Caco-2 (cell line): ENCODE measurements at regions not wholly inside any gene's neighbourhood (a gene's known extent, or its start where the extent isn't known, plus 50 kb on each side); places are given as distances from the start of the nearest gene placed in this dataset.

ENCODE experiments used
- BruUV-seq: library from RNA; stranded (reverse); fragments of 400-500 nt; replicated peaks from 2 replicates; lab custom pipeline; 2021; lab: Mats Ljungman, UMichigan
- CTCF ChIA-PET: fragments of 300-600 bp; sonication (Branson Sonifier 250); formaldehyde crosslinking; loops from one replicate; lab custom pipeline; 2022; ENCODE audit warnings: antibody characterized with exemption; lab: Charles Lee
- POLR2A ChIA-PET: fragments of 300-600 bp; sonication (Branson Sonifier 250); formaldehyde crosslinking; loops from one replicate; lab custom pipeline; 2022; ENCODE audit warnings: antibody characterized with exemption; lab: Charles Lee
- DNase-seq, 2 experiments: peaks; one replicate each; pipeline versions ENCODE4 v3.0.0 to v3.0.0-alpha.2; 2020 to 2022
- H3K27me3 ChIP-seq: replicated peaks from 2 replicates; pipeline ENCODE4 v1.6.0; 2011; ENCODE audit warnings: low read length; ENCODE audit not compliant: control insufficient read depth, insufficient read depth
- H3K36me3 ChIP-seq: 2 replicates; pipeline ENCODE4 v1.5.1; 2011; ENCODE audit warnings: low read length; ENCODE audit not compliant: control insufficient read depth, insufficient read depth
- H3K4me1 ChIP-seq: fragments of 250-450 bp; sonication (Bioruptor Pico); 2 replicates; pipeline ENCODE4 v1.5.1; 2020; ENCODE audit warnings: mild to moderate bottlenecking
- H3K4me3 ChIP-seq: 2 replicates; pipeline ENCODE4 v1.5.1; 2011; ENCODE audit warnings: low read depth, mild to moderate bottlenecking, control low read depth, low read length
- H3K9me3 ChIP-seq: fragments of 250-450 bp; sonication (Bioruptor Pico); 2 replicates; pipeline ENCODE4 v1.5.1; 2020; ENCODE audit warnings: mild to moderate bottlenecking, moderate library complexity
- H3K27ac Mint-ChIP-seq: one replicate; pipeline ENCODE4 v1.8.0; 2022; ENCODE audit warnings: mixed read lengths; ENCODE audit not compliant: unreplicated experiment
- H3K27me3 Mint-ChIP-seq: one replicate; pipeline ENCODE4 v1.8.0; 2022; ENCODE audit warnings: mixed read lengths; ENCODE audit not compliant: insufficient read depth, unreplicated experiment
- H3K36me3 Mint-ChIP-seq: one replicate; pipeline ENCODE4 v1.8.0; 2022; ENCODE audit warnings: mild to moderate bottlenecking, mixed read lengths; ENCODE audit not compliant: insufficient read depth, unreplicated experiment
- H3K4me1 Mint-ChIP-seq: one replicate; pipeline ENCODE4 v1.8.0; 2022; ENCODE audit warnings: low read depth, mixed read lengths; ENCODE audit not compliant: unreplicated experiment
- H3K4me3 Mint-ChIP-seq: one replicate; pipeline ENCODE4 v1.8.0; 2022; ENCODE audit warnings: mild to moderate bottlenecking, moderate library complexity, mixed read lengths; ENCODE audit not compliant: unreplicated experiment
- H3K9me3 Mint-ChIP-seq: one replicate; pipeline ENCODE4 v1.8.0; 2022; ENCODE audit warnings: mixed read lengths; ENCODE audit not compliant: unreplicated experiment
- intact Hi-C: fragments of 100-400 bp; cut with micrococcal nuclease; formaldehyde crosslinking; loops from one replicate; pipeline ENCODE4 v1.10.0; 2022; ENCODE audit not compliant: unreplicated experiment
- TF ChIP-seq, protein P1 (sequence below), 2 experiments: fragments of 200-600 bp in 1 of 2; IDR thresholded peaks; 1 replicate in 1 of 2; 2 replicates in 1 of 2; pipeline versions ENCODE4 v1.5.1 to v1.8.0; 2011 to 2022; ENCODE audit warnings: antibody characterized with exemption in 1 of 2, control low read depth in 1 of 2, inconsistent platforms in 1 of 2, low read depth in 1 of 2, low read length in 1 of 2, mild to moderate bottlenecking in 1 of 2, moderate library complexity in 1 of 2; ENCODE audit not compliant: insufficient read depth in 1 of 2, severe bottlenecking in 1 of 2, unreplicated experiment in 1 of 2

DNA sequence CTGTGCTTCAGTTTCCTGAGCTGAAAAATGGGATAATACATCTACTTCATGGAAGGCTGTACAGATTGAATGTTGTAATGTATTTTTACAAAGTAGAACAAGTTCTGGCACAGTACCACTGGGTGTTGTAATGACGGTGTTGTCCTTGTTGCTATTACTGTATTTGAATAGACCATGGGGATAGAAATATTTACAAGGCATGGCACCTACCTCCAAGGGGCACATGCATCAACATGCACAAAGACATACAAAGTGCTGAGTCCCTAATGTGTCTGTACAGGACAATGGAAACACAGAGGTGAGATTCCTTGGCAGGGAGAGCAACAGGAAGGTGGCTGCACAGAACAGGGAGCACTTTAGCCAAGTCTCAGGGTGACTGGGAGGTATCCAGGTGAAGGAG lies 930.6 kb upstream of the TMEM132C start:
- Mint-ChIP-seq H3K4me1 (no peaks in the 10 kb centered on the region), H3K4me3 (no peak overlapping the region), H3K9me3 (no peaks in the 10 kb centered on the region), H3K27ac (no peak overlapping the region), H3K36me3 (no peaks in the 10 kb centered on the region), H3K27me3 (peaks cover 2% of the 10 kb centered on the region)
- intact Hi-C loops, result no loop called here
- POLR2A ChIA-PET, result no interaction called here
- BruUV-seq, result no TSS peak
- Histone ChIP-seq H3K4me1 (no peaks in the 10 kb centered on the region), H3K4me3 (no peak overlapping the region), H3K36me3 (no peaks in the 10 kb centered on the region), H3K27me3 (no peaks in the 10 kb centered on the region), H3K9me3 (no peaks in the 10 kb centered on the region)
- DNase-seq, result no peak
- TF ChIP-seq, protein P1, sequence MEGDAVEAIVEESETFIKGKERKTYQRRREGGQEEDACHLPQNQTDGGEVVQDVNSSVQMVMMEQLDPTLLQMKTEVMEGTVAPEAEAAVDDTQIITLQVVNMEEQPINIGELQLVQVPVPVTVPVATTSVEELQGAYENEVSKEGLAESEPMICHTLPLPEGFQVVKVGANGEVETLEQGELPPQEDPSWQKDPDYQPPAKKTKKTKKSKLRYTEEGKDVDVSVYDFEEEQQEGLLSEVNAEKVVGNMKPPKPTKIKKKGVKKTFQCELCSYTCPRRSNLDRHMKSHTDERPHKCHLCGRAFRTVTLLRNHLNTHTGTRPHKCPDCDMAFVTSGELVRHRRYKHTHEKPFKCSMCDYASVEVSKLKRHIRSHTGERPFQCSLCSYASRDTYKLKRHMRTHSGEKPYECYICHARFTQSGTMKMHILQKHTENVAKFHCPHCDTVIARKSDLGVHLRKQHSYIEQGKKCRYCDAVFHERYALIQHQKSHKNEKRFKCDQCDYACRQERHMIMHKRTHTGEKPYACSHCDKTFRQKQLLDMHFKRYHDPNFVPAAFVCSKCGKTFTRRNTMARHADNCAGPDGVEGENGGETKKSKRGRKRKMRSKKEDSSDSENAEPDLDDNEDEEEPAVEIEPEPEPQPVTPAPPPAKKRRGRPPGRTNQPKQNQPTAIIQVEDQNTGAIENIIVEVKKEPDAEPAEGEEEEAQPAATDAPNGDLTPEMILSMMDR (IDR thresholded peaks at IDR 0.05; ENCODE audit: insufficient read depth in 1 of 2, low read depth in 1 of 2, low read length in 1 of 2, severe bottlenecking in 1 of 2, unreplicated experiment in 1 of 2), result no peak
- CTCF ChIA-PET, result no interaction called here

DNA sequence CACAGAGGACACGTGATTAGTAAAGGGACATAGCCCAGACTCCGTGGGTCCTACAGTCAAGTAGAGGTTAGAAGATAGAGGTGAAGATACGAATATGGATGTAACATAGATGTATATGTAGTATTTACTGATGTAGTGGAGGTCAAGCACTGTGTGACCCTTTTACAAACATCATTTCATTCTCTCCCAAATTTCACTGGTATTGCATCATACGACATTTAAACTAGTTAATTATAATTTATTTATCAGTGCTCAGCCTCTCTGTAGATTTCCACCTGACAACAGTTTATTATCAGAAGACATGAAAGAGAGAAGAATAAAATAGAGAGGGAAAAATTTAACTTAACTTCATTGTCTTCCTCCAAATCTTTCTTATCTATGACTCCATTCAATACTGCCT lies 927.9 kb upstream of the TMEM132C start:
- CTCF ChIA-PET, result no interaction called here
- DNase-seq, result no peak

DNA sequence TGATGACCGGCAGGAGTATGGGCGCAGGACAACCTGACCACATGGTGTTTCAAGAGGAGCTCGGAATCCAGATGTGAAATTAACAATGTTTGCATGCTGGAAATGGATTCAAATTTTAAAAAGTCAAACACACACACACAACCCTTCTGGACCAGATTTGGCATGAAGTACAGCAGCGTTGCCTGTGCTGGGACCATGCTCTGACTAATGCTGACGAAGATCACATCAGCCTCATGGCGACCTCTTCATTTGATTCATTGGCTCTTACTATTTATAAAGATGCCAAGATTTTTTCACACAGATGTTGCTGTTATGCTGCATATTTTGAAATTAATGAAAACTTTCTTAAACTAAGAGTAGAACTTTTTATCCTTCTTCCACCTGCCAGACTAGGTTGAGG lies 926.6 kb upstream of the TMEM132C start:
- no peaks in the 10 kb centered on the region for H3K27me3 ChIP-seq
- H3K4me1 ChIP-seq, result no peaks in the 10 kb centered on the region
- BruUV-seq, result no TSS peak
- Mint-ChIP-seq H3K27me3 (peaks cover 2% of the 10 kb centered on the region), H3K27ac (no peak overlapping the region), H3K36me3 (no peaks in the 10 kb centered on the region), H3K4me1 (no peaks in the 10 kb centered on the region), H3K4me3 (no peak overlapping the region), H3K9me3 (peaks cover 9% of the 10 kb centered on the region)
- H3K4me3 ChIP-seq, result no peak overlapping the region
- POLR2A ChIA-PET, result no interaction called here
- intact Hi-C loops, result no loop called here
- no peaks in the 10 kb centered on the region for H3K36me3 ChIP-seq
- CTCF ChIA-PET, result no interaction called here
- no peaks in the 10 kb centered on the region for H3K9me3 ChIP-seq
- no peak for DNase-seq
- TF ChIP-seq, protein P1 (IDR thresholded peaks at IDR 0.05; ENCODE audit: insufficient read depth in 1 of 2, low read depth in 1 of 2, low read length in 1 of 2, severe bottlenecking in 1 of 2, unreplicated experiment in 1 of 2), result no peak

More for the DNA sequence above, 927.9 kb upstream of the TMEM132C start:
- Histone ChIP-seq H3K36me3 (no peaks in the 10 kb centered on the region), H3K4me3 (no peak overlapping the region), H3K9me3 (no peaks in the 10 kb centered on the region), H3K27me3 (no peaks in the 10 kb centered on the region), H3K4me1 (no peaks in the 10 kb centered on the region)
- no peaks in the 10 kb centered on the region for H3K36me3 Mint-ChIP-seq
- intact Hi-C loops, result no loop called here
- BruUV-seq, result no TSS peak
- H3K9me3 Mint-ChIP-seq, result no peaks in the 10 kb centered on the region
- no peak overlapping the region for H3K4me3 Mint-ChIP-seq
- TF ChIP-seq, protein P1 (IDR thresholded peaks at IDR 0.05; ENCODE audit: insufficient read depth in 1 of 2, low read depth in 1 of 2, low read length in 1 of 2, severe bottlenecking in 1 of 2, unreplicated experiment in 1 of 2), result no peak
- POLR2A ChIA-PET, result no interaction called here
- no peaks in the 10 kb centered on the region for H3K4me1 Mint-ChIP-seq
- H3K27ac Mint-ChIP-seq, result no peak overlapping the region
- peaks cover 2% of the 10 kb centered on the region for H3K27me3 Mint-ChIP-seq
